ENCODE measurements at regions not wholly inside any gene's neighbourhood (a gene's known extent, or its start where the extent isn't known, plus 50 kb on each side); places are given as distances from the start of the nearest gene placed in this dataset.

GRCh38 chr18:2381539-2381938 is 189.8 kb downstream of the METTL4 start:
- H3K79me2 ChIP-seq (ENCODE audit: insufficient read depth, low read length) = no peaks in the 10 kb centered on the region
- no peaks in the 10 kb centered on the region for H3K36me3 ChIP-seq (ENCODE audit: insufficient read depth, low read length)
- no peaks in the 10 kb centered on the region for H4K20me1 ChIP-seq (ENCODE audit: insufficient read depth, low read length)
- H3K4me2 ChIP-seq (ENCODE audit: insufficient read depth, low read length) = no peak overlapping the region
- no peaks in the 10 kb centered on the region for H3K4me1 ChIP-seq (ENCODE audit: insufficient read depth, low read length)
- H3K27ac ChIP-seq (ENCODE audit: low read depth, low read length) = no peak overlapping the region
- no peak for DNase-seq (ENCODE audit: insufficient read length, low spot score, missing footprints)
- TF ChIP-seq CTCF (IDR thresholded peaks at IDR 0.05; ENCODE audit: extremely low read depth, low read depth, low read length) = no peak
- H3K27me3 ChIP-seq (ENCODE audit: insufficient read depth, low read length) = no peaks in the 10 kb centered on the region
- no peak overlapping the region for H2AFZ ChIP-seq (ENCODE audit: low read length)
- no peak overlapping the region for H3K4me3 ChIP-seq (ENCODE audit: insufficient read depth, low read length)
- no peaks in the 10 kb centered on the region for H3K9me3 ChIP-seq (ENCODE audit: low read depth, low read length)

GRCh38 chr18:2387588-2387987 is 183.7 kb downstream of the METTL4 start:
- Histone ChIP-seq H3K79me2 (ENCODE audit: insufficient read depth, low read length) (no peaks in the 10 kb centered on the region), H3K27me3 (ENCODE audit: insufficient read depth, low read length) (no peaks in the 10 kb centered on the region), H3K4me2 (ENCODE audit: insufficient read depth, low read length) (no peak overlapping the region), H3K36me3 (ENCODE audit: insufficient read depth, low read length) (no peaks in the 10 kb centered on the region), H3K9me3 (ENCODE audit: low read depth, low read length) (no peaks in the 10 kb centered on the region), H3K4me3 (ENCODE audit: insufficient read depth, low read length) (no peak overlapping the region), H3K4me1 (ENCODE audit: insufficient read depth, low read length) (no peaks in the 10 kb centered on the region), H2AFZ (ENCODE audit: low read length) (no peak overlapping the region), H4K20me1 (ENCODE audit: insufficient read depth, low read length) (no peaks in the 10 kb centered on the region), H3K27ac (ENCODE audit: low read depth, low read length) (no peak overlapping the region)
- no peak for DNase-seq (ENCODE audit: insufficient read length, low spot score, missing footprints)
- TF ChIP-seq CTCF (IDR thresholded peaks at IDR 0.05; ENCODE audit: extremely low read depth, low read depth, low read length) = no peak

- Histone ChIP-seq H3K4me3 (ENCODE audit: insufficient read depth, low read length) (no peak overlapping the region), H3K9me3 (ENCODE audit: low read depth, low read length) (no peaks in the 10 kb centered on the region), H3K27ac (ENCODE audit: low read depth, low read length) (no peak overlapping the region), H3K79me2 (ENCODE audit: insufficient read depth, low read length) (no peaks in the 10 kb centered on the region), H3K4me2 (ENCODE audit: insufficient read depth, low read length) (no peak overlapping the region), H3K36me3 (ENCODE audit: insufficient read depth, low read length) (no peaks in the 10 kb centered on the region), H2AFZ (ENCODE audit: low read length) (no peak overlapping the region), H4K20me1 (ENCODE audit: insufficient read depth, low read length) (no peaks in the 10 kb centered on the region), H3K27me3 (ENCODE audit: insufficient read depth, low read length) (no peaks in the 10 kb centered on the region), H3K4me1 (ENCODE audit: insufficient read depth, low read length) (no peaks in the 10 kb centered on the region)
- no peak for DNase-seq (ENCODE audit: insufficient read length, low spot score, missing footprints)
- TF ChIP-seq CTCF (IDR thresholded peaks at IDR 0.05; ENCODE audit: extremely low read depth, low read depth, low read length) = no peak
These were observed 181.1 kb downstream of the METTL4 start for GRCh38 chr18:2390158-2390557.

- DNase-seq (ENCODE audit: insufficient read length, low spot score, missing footprints) = no peak
- TF ChIP-seq CTCF (IDR thresholded peaks at IDR 0.05; ENCODE audit: extremely low read depth, low read depth, low read length) = no peak
- no peak overlapping the region for H3K4me2 ChIP-seq (ENCODE audit: insufficient read depth, low read length)
- no peak overlapping the region for H3K27ac ChIP-seq (ENCODE audit: low read depth, low read length)
- H3K4me1 ChIP-seq (ENCODE audit: insufficient read depth, low read length) = no peaks in the 10 kb centered on the region
- H2AFZ ChIP-seq (ENCODE audit: low read length) = no peak overlapping the region
- no peaks in the 10 kb centered on the region for H3K79me2 ChIP-seq (ENCODE audit: insufficient read depth, low read length)
- no peak overlapping the region for H3K4me3 ChIP-seq (ENCODE audit: insufficient read depth, low read length)
- H3K9me3 ChIP-seq (ENCODE audit: low read depth, low read length) = no peaks in the 10 kb centered on the region
- no peaks in the 10 kb centered on the region for H3K36me3 ChIP-seq (ENCODE audit: insufficient read depth, low read length)
- no peaks in the 10 kb centered on the region for H3K27me3 ChIP-seq (ENCODE audit: insufficient read depth, low read length)
- no peaks in the 10 kb centered on the region for H4K20me1 ChIP-seq (ENCODE audit: insufficient read depth, low read length)
These were observed 179.8 kb downstream of the METTL4 start for GRCh38 chr18:2391470-2391869.

Data from osteoblast (primary cell).